Muscle of back (tissue), 3 donors: ENCODE measurements at regions not wholly inside any gene's neighbourhood (a gene's known extent, or its start where the extent isn't known, plus 50 kb on each side); places are given as distances from the start of the nearest gene placed in this dataset.
"Not testable (repeated sequence)": the region's sequence is repeated elsewhere in the genome, so short reads cannot be mapped to it uniquely, and the experiment has no call there.

Experiments used
- DNase-seq, 3 donors: peaks; one replicate each; pipeline versions ENCODE4 v3.0.0 to v3.0.0-alpha.2; 2013

DNA sequence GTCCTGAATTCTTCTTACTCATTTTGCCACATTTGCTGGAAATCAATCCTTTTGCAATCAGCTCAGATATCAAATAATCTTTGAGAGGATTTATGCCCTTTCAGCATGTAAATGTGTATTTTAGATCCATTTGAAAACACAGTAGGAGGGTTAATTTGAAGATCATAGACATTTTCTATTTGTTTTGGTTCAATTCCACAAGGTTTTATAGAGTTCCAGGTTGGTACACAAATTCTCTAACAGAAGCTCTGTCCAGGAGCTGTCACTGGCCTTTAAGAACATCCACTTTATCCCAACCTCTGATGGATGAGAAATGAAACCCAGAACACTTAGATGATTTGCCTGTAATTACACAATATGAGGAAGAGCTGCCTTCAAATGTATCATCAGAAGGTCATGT lies 157.3 kb upstream of the CHAC2 start:
- no peak for DNase-seq

DNA sequence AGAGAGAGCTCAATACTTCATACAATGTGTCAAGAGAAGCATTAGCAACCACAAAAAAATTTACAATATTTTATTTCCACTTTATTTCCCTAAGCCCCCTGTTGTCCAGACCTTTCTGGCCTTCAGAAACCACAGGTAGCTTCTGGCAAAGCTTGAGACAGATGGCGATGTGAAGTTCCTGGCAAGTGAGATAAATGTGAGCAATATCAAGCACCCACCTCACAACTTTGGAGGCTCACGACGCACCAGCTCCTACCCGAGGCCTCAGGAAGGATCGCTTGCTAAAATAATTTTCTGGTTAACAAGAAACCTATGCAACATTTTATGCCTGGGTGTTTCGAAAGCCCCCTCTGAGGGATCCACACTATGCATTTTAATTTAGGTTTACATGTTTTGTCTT lies 158.1 kb upstream of the CHAC2 start:
- no peak for DNase-seq

DNA sequence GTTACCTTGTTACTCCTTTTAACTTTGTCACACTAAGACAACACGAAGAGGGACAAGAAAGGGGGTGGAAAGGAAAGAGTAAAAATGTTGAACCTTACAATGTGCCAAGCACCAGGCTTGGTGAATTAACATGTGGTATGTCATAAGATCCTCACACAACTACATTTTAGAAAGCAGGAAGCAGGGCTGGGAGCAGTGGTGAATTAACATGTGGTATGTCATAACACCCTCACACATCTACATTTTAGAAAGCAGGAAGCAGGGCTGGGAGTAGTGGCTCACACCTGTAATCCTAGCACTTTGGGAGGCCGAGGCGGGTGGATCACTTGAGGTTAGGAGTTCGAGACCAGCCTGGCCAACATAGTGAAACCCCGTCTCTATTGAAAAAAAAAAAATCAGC lies 159.3 kb upstream of the CHAC2 start:
- no peak for DNase-seq

DNA sequence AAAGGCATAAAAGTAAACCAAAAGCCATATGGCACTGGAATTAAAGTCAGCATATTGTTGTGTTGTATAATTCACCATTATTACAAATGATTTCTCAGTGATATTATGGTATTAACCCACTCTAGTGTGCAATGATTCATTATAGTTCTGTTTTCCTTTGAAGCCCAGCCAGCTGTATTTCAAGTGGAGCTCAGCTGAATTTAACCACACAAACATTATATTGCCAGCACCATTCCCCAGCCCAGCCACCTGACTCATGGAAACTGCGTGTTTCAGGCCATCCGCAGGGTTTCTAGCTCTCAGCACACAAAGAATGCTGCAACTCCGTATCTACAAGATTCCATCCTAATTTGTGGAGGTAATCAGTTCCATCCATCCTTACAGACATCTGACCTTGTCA lies 166.8 kb upstream of the CHAC2 start:
- DNase-seq: peak in 1 of 3 donors; percentile 5

DNA sequence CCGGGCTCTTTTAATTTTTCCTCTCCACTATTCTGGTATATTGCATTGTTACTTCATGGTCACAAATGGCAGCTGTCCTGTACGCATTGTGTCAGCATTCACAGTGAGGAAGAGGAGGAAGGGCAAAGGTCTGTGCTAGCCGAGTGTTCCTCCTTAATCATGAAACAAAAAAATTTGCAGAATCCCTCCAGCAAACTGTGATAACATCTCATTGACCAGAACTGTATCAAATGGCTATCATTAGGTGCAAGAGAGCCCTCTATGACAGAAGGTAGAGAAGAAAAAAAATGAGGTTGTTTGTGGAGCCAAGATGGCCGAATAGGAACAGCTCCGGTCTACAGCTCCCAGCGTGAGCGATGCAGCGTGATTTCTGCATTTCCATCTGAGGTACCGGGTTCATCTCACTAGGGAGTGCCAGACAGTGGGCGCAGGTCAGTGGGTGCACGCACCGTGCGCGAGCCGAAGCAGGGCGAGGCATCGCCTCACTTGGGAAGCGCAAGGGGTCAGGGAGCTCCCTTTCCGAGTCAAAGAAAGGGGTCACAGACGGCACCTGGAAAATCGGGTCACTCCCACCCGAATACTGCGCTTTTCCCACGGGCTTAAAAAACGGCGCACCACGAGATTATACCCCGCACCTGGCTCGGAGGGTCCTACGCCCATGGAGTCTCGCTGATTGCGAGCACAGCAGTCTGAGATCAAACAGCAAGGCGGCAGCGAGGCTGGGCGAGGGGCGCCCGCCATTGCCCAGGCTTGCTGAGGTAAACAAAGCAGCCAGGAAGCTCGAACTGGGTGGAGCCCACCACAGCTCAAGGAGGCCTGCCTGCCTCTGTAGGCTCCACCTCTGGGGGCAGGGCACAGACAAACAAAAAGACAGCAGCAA lies 180.6 kb upstream of the CHAC2 start:
- DNase-seq: not testable (repeated sequence)

DNA sequence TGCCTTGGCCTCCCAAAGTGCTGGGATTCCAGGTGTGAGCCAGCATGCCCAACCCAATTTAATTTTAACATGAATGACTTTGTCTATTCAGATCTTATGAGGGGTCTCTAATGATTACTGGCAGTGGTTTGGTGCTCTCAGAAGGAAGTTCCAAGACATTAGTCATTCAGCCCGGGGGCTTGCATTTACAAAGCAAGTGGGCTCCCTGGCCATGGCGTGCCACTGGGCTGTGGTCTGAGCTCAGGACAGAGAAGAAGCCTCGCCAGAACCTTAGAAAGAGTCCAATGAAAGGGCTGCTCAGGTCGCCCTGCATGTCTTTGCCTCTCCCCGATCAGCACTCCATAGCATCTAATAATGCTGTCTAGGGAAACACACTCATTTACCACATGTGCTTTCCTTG lies 182.6 kb upstream of the CHAC2 start:
- no peak for DNase-seq

DNA sequence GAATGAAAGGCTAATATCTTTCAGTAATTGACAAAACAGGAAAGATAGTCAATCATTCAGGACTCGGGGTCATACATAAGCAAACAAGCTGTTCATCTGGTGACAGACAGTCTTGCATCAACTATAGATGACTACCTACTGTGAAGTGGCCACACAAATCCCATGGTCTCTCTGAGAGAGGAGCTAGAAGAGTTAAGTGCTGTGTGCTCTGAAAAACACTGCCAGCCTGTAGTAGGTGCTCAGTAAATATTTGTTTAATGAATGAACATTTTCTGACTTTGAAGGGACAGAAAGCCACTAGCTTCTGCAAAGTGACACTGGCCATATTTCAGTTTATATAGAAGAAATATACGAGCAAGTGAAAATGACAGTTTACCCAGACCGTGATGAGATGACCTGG lies 184.0 kb upstream of the CHAC2 start:
- no peak for DNase-seq

DNA sequence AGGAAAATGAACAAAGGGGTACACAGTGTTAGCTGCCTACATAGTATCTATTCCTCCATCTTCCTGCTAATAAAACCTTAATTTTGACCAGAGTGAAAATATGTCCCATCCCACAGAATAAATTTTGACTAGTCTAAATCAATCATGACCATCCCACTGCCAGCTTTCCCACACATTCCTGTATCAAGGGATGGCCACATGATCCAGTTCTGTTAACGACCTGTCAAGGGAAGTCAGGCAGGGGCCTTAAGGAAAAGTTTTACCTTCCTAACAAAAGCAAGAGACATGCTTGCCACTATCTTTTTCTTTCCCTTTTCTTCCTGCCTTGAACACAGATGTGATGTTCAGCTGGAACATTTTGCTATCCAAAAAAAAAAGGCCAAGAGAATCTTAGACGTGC lies 185.0 kb upstream of the CHAC2 start:
- DNase-seq: no peak

DNA sequence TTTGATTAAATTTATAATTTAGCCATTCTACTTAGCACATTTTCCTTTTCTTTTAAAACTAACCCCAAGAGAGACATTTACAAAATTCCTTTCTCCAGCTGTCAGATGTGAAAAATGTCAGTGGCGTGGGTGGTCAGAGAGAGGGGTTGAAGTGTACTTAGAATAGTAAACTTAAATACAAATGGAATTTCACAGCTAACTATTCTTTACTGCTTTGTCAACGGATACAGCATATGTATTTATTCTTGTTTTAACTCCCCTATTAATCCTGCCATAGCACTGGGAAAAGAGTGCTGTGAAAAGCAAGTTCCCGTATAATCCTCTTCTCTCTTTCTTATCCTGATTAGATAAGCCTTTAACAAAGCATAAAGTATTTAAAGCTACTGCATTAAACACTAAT lies 191.4 kb upstream of the CHAC2 start:
- DNase-seq: peak in 1 of 3 donors; percentile 5

DNA sequence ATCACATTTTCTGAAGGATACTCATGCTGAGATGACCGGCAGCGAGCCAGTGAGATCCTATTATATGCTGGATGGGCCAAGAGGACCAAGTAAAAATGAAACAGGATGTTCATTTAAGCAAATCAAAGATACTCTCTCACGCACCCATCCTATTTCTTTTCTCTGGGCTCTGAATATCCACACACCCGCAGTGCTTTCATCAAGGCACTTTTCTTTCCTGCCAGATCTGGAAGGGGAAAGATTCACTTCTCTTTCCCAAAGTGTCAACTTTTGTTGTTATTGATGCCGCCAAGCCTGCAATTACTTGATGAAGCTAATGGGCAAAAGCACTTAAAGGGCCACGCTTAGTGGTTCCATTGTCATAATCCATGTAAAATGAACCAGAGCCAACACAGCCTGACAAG lies 191.9 kb upstream of the CHAC2 start:
- peak in 1 of 3 donors; percentile 15 for DNase-seq

DNA sequence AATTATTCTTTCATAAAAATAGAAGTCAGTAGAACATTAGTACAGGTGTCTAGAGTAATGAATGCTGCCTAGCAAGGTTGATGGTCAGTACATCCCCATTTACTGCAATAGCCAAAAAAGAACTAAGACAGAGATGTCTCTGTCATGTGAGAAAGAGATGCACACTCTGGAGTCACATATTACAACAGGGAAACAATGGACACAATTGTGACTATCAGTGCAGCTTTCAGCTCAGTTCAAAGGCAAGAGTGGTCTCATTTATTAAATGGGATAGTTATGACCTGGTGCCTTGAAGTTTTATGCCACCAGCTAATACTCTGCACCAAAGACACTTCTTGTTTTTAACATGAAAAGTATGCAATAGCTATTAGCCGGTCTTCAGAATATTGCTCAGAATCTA lies 194.9 kb upstream of the CHAC2 start:
- no peak for DNase-seq

DNA sequence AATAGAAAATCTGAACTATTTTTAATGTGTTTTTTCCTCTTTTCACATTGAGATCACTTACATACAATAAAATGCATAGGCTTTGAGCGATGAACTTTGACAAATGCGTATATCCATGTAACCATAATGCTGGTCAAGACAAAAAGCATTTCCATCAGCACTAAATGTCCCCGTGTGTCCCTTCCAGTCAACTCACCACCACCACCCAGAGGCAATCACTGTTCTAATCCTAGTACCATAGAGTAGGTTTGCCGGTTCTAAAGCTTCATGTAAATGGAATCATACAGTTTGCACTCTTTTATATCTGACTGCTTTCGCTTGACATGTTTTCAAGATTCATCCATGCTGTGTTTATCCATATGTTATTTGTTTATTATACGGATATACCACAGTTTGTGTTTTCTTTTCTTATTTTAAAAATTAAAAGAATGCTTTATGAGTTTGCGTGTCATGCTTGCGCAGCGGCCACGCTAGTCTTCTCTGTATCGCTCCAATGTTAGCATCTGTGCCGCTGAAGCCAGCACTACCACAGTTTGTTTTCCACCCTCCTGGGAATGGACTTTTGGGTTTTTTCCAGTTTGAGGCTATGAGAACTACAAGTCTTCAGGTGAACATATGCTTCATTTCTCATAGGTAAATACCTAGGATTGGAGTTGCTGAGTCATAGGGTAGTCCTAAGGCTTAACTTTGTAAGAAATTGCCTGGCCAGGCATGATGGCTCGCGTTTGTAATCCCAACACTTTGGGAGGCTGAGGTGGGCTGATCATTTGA lies 197.5 kb upstream of the CHAC2 start:
- no peak for DNase-seq

DNA sequence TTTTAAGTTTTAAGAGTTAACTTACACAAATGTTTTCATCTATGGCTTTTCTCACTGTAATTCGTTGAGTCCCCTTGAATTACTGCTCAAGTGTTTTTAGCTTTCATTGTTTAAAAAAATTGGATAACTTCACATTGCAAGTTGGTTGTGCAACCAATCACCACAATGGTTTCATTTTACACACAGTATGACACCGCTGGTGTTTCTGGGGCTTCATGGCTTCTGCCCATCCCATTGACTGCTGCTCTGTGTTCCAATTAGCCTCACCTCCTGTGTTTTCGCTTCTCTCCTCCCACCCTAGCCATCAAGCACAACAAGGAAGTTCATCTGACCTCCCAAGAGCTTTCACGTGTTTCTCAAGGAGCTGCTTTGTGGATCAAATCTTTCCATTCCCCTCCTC lies 199.1 kb upstream of the CHAC2 start:
- peak in 2 of 3 donors; percentile 14 to 23 for DNase-seq

DNA sequence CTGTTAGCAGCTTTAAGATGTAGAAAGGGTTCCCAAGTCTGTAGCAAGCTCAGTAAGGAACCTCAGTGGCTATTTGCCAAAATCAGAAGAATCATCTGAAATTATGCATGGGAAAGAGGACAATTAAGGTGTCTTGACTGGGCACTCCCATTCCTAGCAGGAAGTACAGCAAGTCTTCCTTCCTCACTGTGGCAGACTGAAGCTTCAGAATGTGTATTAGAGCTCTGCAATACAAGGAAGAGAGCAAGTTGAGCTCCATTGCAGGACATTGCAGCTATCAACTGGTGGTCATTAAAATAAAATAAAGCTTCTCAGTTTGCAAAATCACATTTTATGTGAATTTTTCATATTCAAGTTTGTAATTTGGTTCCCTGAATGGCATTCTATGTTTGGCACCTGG lies 200.5 kb upstream of the CHAC2 start:
- no peak for DNase-seq

DNA sequence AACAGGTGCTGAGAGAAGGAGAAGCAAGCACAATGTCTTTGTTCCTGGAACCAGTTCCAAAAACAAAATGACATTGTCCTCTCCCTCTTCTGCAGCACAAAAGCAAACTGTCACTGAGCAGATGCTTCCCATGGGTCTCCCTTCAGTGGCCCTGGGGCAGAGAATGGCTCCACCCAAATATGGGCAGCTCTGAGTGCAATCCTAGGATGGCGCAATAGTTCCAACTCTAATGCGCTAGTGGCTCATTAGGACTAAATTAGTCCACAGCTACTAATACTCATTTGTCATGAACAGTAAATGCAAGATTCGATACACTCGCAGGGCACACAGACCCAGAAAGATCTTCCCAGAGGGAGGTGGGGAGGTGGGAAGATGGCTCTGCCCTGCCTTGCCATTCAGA lies 205.2 kb upstream of the CHAC2 start:
- DNase-seq: no peak

DNA sequence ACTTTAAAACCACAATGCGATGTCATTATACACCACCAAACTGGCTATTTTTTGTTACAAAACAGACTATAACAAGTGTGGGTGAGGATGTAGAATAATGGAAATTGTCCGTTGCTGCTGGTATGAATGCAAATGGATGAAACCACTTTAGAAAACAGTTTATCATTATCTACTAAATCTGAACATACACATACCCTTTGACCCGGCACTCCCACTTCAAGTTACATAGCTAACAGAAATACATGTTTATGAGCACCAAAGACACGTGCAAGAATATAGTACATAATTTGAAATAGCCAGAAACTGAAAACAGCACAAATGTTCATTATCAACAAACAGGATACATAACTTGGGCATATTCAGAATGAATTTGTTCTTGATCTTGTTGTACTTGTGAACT lies 206.4 kb upstream of the CHAC2 start:
- no peak for DNase-seq

DNA sequence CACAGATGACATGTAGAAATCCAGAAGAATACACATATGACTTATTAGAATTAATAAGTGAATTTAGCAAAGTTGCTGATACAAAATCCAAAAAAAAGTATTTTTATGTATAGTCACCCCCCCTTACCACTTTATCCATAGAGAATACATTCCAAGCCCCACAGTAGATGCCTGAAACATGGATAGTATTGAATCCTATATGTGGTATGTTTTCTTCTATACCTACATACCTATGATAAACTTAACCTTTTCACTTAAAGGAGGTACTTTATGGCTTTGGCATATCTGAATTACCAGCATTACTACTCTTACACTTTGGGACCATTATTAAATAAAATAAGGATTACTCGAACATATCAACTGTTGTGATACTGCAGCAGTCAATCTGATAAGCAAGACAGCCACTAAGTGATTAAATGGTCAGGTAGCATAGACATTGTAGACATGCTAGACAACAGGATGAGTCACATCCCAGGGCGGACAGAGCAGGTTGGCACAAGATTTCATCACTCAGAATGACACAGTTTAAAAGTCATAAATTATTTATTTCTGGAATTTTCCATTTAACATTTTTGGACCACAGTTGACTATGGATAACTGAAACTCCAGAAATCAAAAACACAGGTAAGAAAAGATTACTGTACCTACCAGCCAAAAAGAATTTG lies 208.2 kb upstream of the CHAC2 start:
- no peak for DNase-seq

DNA sequence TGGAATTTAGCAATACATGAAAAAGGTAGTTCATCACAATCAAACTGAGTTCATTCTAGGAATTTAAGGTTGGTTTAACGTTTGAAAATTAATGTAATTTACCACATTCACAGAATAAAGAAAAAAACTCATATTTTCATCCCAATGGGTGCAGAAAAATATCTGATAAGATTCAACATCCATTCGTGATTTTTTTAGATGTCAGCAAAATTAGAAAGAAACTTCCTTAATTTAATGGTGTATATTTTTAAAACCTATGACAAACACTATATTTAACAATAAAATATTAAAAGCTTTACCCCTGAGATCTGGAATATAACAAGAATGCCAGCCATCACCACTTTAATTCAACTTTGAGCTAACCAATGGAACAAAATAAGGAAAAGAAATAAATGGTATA lies 208.7 kb upstream of the CHAC2 start:
- no peak for DNase-seq

DNA sequence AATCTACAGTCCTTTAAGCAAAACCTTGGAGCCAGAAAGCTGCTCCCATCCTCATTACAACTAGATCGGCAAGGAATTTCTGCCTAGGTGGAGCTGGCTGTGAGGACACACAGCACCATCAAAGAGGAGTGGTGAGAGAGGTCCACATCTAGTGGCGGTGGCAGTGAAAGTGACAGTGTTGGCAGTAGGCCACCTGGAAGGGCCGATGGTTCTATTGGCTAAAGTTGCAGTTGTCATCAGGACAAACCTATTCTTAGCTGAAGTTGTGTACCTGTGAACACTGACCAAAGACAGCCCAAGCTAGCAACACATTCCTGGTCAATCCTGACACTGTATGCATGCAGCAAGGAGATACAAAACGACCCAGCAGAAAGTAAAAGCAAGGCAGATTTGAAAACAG lies 218.1 kb upstream of the CHAC2 start:
- DNase-seq: no peak

DNA sequence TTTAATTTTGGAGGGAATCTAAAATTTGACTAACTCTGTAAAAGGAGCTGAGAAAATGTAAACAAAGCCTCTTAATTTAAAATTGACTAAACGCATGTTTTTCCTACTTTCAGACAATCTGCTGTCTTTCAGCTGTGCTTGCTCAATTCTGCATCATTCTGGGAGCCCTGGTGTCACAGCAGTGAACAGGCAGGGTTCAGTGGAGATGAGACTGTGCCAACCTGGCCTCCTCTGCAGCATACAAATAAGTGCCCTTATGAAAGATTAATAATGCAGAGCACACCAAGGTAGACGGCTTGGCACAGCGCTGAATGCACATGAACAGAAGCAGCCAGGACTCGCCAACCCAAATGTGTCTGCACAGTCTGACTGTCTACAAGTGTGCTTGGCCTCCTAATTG lies 222.0 kb upstream of the CHAC2 start:
- no peak for DNase-seq

DNA sequence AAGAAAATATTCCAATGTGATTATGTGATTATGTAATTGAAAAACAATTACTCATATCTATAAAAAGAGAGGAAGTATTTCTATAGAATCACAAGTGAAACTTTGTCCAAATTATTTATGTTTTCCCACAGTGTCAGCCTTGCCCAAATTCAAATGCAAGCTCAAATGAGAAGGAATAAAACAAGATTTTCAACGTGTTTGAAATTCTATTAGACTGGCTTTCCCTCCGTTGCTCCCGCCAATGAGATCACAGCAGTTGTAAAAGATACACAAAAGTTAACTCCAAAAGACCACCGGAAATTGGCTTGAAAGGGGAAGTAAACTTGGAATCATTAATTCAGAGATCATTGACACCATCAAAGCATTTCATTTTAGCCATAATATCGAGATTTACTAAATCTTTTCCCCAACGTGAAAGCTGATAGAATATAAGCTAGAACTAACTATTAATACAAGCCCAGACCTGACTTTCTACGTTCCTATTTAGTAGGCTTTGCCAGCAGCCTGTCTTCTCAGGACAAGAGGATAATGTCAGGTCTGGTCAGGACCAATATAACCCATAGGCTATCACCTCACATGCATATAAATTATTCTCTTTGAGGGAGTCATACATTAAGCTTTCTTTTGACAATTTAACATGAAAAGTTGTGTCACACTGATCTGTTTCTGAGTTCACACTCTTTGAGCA lies 222.6 kb upstream of the CHAC2 start:
- DNase-seq: no peak

DNA sequence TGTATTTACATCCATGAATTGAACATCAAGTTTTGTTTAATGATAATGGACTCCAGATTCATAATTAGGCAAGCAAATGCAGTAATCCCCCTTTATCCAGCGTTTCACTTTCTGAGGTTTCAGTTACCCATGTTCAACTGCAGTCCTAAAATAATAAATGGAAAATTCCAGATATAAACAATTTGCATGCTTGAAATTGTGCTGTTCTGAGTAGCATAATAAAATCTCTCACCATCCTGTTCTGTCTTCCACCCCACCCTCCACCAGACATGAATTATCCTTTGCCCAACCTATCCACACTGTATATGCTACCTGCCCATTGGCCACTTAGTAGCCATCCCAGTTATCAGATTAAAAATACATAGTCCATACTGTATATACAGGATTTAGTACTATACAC lies 224.5 kb upstream of the CHAC2 start:
- DNase-seq: no peak
